Suprapubic skin (tissue), 4 donors: ENCODE measurements at regions not wholly inside any gene's neighbourhood (a gene's known extent, or its start where the extent isn't known, plus 50 kb on each side); places are given as distances from the start of the nearest gene placed in this dataset.

Experiments
- DNase-seq, 2 donors: peaks; one replicate each; pipeline ENCODE4 v3.0.0-alpha.2; 2019; ENCODE audit warnings: low spot score in 2 of 2
- H3K27ac ChIP-seq: fragments of 200-600 bp; sonication (generic); one replicate; pipeline ENCODE4 v1.5.1; 2019
- H3K27me3 ChIP-seq: fragments of 200-600 bp; sonication (generic); one replicate; pipeline ENCODE4 v1.5.1; 2019
- H3K36me3 ChIP-seq: fragments of 200-600 bp; sonication (generic); one replicate; pipeline ENCODE4 v1.5.1; 2019
- H3K4me1 ChIP-seq: fragments of 200-600 bp; sonication (generic); one replicate; pipeline ENCODE4 v1.5.1; 2019
- H3K4me3 ChIP-seq: fragments of 200-600 bp; sonication (generic); one replicate; pipeline ENCODE4 v1.5.1; 2019; ENCODE audit warnings: mild to moderate bottlenecking
- H3K9me3 ChIP-seq: fragments of 200-600 bp; sonication (generic); one replicate; pipeline ENCODE4 v1.5.1; 2019
- EP300 ChIP-seq: sonication (generic); formaldehyde crosslinking; IDR thresholded peaks from one replicate; pipeline ENCODE4 v1.6.1; 2017; ENCODE audit warnings: antibody characterized with exemption
- POLR2A ChIP-seq, 2 donors: fragments of 450-650 bp; IDR thresholded peaks; one replicate each; pipeline ENCODE4 v1.6.1; 2017; ENCODE audit warnings: antibody characterized with exemption in 2 of 2, mild to moderate bottlenecking in 2 of 2, moderate library complexity in 2 of 2
- POLR2AphosphoS5 ChIP-seq, 3 donors: sonication (generic); formaldehyde crosslinking; IDR thresholded peaks; one replicate each; pipeline ENCODE4 v1.6.1; 2017; ENCODE audit warnings: antibody characterized with exemption in 3 of 3
- WGBS: methylation state at CpG from one replicate; pipeline ENCODE4 v1.1.5; 2018; 5-methylcytosine and 5-hydroxymethylcytosine counted together
- TF ChIP-seq, protein P1 (sequence below), 2 donors: fragments of 200-600 bp in 1 of 2; fragments of 450-650 bp in 1 of 2; sonication (generic) in 1 of 2; IDR thresholded peaks; one replicate each; pipeline ENCODE4 v1.5.1; 2016 to 2019; ENCODE audit warnings: antibody characterized with exemption in 2 of 2, mild to moderate bottlenecking in 1 of 2, moderate library complexity in 1 of 2

- H3K4me1 ChIP-seq, result no peaks in the 10 kb centered on the region
- H3K27ac ChIP-seq, result no peak overlapping the region
- H3K36me3 ChIP-seq, result no peaks in the 10 kb centered on the region
- no peaks in the 10 kb centered on the region for H3K9me3 ChIP-seq
- DNase-seq, result no peak
- WGBS, result 34% methylated on average over 2 of the region's 2 CpGs
- no peak overlapping the region for H3K4me3 ChIP-seq
- TF ChIP-seq EP300 (no peak), POLR2AphosphoS5 (IDR thresholded peaks at IDR 0.05) (no peak), POLR2A (IDR thresholded peaks at IDR 0.05) (no peak)
- TF ChIP-seq, protein P1, sequence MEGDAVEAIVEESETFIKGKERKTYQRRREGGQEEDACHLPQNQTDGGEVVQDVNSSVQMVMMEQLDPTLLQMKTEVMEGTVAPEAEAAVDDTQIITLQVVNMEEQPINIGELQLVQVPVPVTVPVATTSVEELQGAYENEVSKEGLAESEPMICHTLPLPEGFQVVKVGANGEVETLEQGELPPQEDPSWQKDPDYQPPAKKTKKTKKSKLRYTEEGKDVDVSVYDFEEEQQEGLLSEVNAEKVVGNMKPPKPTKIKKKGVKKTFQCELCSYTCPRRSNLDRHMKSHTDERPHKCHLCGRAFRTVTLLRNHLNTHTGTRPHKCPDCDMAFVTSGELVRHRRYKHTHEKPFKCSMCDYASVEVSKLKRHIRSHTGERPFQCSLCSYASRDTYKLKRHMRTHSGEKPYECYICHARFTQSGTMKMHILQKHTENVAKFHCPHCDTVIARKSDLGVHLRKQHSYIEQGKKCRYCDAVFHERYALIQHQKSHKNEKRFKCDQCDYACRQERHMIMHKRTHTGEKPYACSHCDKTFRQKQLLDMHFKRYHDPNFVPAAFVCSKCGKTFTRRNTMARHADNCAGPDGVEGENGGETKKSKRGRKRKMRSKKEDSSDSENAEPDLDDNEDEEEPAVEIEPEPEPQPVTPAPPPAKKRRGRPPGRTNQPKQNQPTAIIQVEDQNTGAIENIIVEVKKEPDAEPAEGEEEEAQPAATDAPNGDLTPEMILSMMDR (IDR thresholded peaks at IDR 0.05), result no peak
- no peaks in the 10 kb centered on the region for H3K27me3 ChIP-seq
Measured at GRCh38 chr12:93191423-93191822, 186.3 kb upstream of the NUDT4 start.

DNA sequence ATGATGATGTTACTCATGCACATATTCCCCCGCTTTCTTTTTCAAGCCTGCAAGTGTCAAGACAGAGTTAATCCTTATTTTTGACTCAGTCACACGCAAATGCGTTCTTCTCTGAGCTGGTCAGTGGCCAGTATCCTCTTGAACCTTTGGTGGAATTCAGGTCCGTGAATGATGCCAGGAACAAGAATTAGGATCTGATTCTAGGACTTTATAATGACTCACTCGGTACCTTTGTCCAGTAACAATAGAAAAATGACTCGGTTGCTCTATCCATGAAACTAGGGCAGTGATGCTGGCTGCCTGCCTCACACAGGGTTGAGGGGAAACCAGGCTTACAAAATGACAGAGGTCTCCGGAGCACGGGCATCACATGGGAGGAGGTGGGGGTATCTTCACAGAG lies 185.8 kb upstream of the NUDT4 start:
- TF ChIP-seq POLR2AphosphoS5 (IDR thresholded peaks at IDR 0.05) (no peak), POLR2A (IDR thresholded peaks at IDR 0.05) (no peak), EP300 (peak; percentile 58)
- Histone ChIP-seq H3K4me3 (no peak overlapping the region), H3K27me3 (no peaks in the 10 kb centered on the region), H3K4me1 (no peaks in the 10 kb centered on the region), H3K9me3 (no peaks in the 10 kb centered on the region), H3K27ac (peak overlapping the region; percentile 55), H3K36me3 (no peaks in the 10 kb centered on the region)
- no peak for DNase-seq
- WGBS, result 73% methylated on average over 8 of the region's 8 CpGs

GRCh38 chr12:93192878-93193277 lies 184.8 kb upstream of the NUDT4 start:
- Histone ChIP-seq H3K36me3 (no peaks in the 10 kb centered on the region), H3K27me3 (no peaks in the 10 kb centered on the region), H3K9me3 (no peaks in the 10 kb centered on the region), H3K4me3 (no peak overlapping the region), H3K27ac (no peak overlapping the region), H3K4me1 (peaks cover 3% of the 10 kb centered on the region)
- DNase-seq, result no peak
- TF ChIP-seq, protein P1 (IDR thresholded peaks at IDR 0.05), result no peak
- TF ChIP-seq POLR2AphosphoS5 (IDR thresholded peaks at IDR 0.05) (no peak), EP300 (no peak)
- 96% methylated on average over 1 of the region's 1 CpG for WGBS

- H3K27me3 ChIP-seq, result no peaks in the 10 kb centered on the region
- no peaks in the 10 kb centered on the region for H3K36me3 ChIP-seq
- H3K9me3 ChIP-seq, result no peaks in the 10 kb centered on the region
- H3K27ac ChIP-seq, result no peak overlapping the region
- H3K4me3 ChIP-seq, result no peak overlapping the region
- 71% methylated on average over 4 of the region's 4 CpGs for WGBS
- DNase-seq, result no peak
- TF ChIP-seq EP300 (no peak), POLR2AphosphoS5 (IDR thresholded peaks at IDR 0.05) (no peak), POLR2A (IDR thresholded peaks at IDR 0.05) (no peak)
- TF ChIP-seq, protein P1 (IDR thresholded peaks at IDR 0.05), result no peak
- H3K4me1 ChIP-seq, result peaks cover 3% of the 10 kb centered on the region
Measured at GRCh38 chr12:93195511-93195910, 182.2 kb upstream of the NUDT4 start.

DNA sequence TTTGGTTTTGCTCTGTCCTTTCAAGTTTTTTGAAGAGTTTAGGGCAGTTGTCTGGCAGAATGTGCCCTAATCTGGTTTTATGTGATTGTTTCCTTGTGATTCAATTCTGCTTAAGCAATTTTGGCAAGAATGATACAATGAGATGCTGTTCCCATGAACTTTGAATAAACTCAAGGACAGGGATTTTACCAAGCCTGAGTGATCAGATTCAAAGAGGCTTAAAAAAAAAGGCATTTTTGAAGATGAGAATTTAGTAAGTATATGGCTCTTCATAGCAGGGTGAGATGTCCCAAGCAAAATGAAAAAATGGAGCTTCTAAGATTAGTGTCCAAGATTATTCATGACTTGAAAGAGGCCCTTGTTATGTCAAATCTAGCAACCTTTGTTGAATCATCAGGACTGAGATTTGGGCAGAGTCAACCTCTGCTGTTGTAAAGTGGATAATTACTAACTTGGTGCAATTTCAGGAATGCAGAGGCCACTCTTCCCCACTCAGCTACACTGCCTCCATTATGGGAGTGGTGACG lies 180.6 kb upstream of the NUDT4 start:
- peak overlapping the region; percentile 37 for H3K27ac ChIP-seq
- 63% methylated on average over 1 of the region's 1 CpG for WGBS

More for the DNA sequence above, 180.6 kb upstream of the NUDT4 start:
- TF ChIP-seq EP300 (no peak), POLR2AphosphoS5 (IDR thresholded peaks at IDR 0.05) (no peak), POLR2A (IDR thresholded peaks at IDR 0.05) (no peak)
- TF ChIP-seq, protein P1 (IDR thresholded peaks at IDR 0.05), result no peak
- DNase-seq, result no peak
- H3K27me3 ChIP-seq, result no peaks in the 10 kb centered on the region
- peaks cover 3% of the 10 kb centered on the region for H3K4me1 ChIP-seq
- no peak overlapping the region for H3K4me3 ChIP-seq
- H3K9me3 ChIP-seq, result no peaks in the 10 kb centered on the region
- H3K36me3 ChIP-seq, result no peaks in the 10 kb centered on the region
